ENCODE measurements at regions not wholly inside any gene's neighbourhood (a gene's known extent, or its start where the extent isn't known, plus 50 kb on each side); places are given as distances from the start of the nearest gene placed in this dataset.

DNA sequence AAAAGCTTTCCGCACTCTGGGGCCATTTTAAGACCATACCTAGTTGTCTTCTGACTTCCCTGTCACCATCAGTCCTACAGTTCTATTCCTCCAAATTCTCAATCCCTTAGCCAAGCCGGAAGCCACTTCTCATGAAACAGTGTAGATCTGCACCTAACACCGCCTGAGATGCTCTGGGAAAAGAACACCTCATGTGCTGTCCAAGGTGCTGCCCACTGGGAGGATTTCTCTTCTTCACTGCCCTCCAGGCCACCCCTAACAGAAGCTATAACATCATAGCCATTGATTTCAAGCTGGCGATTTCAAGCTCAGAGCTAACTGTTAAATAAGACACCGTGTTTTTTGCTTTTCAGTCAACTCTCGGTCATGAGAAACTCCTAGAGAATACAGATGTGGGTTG is 559.3 kb downstream of the CCDC171 start:
- no peak for DNase-seq (ENCODE audit: extremely low read depth, low read depth)
- TF ChIP-seq, protein P1, sequence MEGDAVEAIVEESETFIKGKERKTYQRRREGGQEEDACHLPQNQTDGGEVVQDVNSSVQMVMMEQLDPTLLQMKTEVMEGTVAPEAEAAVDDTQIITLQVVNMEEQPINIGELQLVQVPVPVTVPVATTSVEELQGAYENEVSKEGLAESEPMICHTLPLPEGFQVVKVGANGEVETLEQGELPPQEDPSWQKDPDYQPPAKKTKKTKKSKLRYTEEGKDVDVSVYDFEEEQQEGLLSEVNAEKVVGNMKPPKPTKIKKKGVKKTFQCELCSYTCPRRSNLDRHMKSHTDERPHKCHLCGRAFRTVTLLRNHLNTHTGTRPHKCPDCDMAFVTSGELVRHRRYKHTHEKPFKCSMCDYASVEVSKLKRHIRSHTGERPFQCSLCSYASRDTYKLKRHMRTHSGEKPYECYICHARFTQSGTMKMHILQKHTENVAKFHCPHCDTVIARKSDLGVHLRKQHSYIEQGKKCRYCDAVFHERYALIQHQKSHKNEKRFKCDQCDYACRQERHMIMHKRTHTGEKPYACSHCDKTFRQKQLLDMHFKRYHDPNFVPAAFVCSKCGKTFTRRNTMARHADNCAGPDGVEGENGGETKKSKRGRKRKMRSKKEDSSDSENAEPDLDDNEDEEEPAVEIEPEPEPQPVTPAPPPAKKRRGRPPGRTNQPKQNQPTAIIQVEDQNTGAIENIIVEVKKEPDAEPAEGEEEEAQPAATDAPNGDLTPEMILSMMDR (IDR thresholded peaks at IDR 0.05; ENCODE audit: low read depth, low read length): no peak

DNA sequence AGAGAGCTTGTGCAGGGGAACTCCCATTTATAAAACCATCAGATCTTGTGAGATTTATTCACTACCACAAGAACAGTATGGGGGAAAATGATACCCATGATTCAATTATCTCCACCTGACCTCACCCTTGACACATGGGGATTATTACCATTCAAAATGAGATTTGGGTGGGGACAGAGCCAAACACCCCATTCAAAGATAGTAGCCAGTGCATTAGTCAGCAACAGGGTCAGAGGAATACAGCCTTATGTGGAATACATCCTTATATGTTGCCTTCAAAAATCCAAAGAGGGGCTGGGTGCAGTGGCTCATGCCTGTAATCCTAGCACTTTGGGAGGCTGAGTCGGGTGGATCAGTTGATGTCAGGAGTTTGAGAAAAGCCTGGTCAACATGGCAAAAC is 563.2 kb downstream of the CCDC171 start:
- TF ChIP-seq, protein P1 (IDR thresholded peaks at IDR 0.05; ENCODE audit: low read depth, low read length): no peak
- no peak for DNase-seq (ENCODE audit: extremely low read depth, low read depth)

DNA sequence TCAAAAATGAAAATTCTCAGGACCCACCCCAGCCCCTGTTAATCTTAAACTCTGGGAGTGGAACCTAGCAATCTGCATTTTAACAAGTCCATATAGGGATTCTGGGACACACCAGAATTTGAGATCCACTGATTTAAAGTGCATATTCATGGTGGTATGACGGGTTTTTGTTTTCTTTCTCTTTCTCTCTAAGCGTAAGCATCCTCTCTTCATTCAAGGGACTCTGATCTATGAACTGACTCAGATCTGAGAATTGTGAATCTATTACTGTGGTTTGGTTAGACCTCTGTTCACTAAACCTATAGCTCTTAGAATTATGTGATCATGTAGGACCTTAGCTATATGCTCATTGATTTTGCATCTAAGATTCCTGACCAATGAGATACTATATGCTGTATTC is 565.2 kb downstream of the CCDC171 start:
- TF ChIP-seq, protein P1 (IDR thresholded peaks at IDR 0.05; ENCODE audit: low read depth, low read length): no peak
- no peak for DNase-seq (ENCODE audit: extremely low read depth, low read depth)

- DNase-seq (ENCODE audit: extremely low read depth, low read depth): no peak
- TF ChIP-seq, protein P1 (IDR thresholded peaks at IDR 0.05; ENCODE audit: low read depth, low read length): no peak
Measured at GRCh38 chr9:16119261-16120230, 566.7 kb downstream of the CCDC171 start.

GRCh38 chr9:16120231-16120641 is 567.4 kb downstream of the CCDC171 start:
- TF ChIP-seq, protein P1 (IDR thresholded peaks at IDR 0.05; ENCODE audit: low read depth, low read length): no peak
- DNase-seq (ENCODE audit: extremely low read depth, low read depth): no peak

DNA sequence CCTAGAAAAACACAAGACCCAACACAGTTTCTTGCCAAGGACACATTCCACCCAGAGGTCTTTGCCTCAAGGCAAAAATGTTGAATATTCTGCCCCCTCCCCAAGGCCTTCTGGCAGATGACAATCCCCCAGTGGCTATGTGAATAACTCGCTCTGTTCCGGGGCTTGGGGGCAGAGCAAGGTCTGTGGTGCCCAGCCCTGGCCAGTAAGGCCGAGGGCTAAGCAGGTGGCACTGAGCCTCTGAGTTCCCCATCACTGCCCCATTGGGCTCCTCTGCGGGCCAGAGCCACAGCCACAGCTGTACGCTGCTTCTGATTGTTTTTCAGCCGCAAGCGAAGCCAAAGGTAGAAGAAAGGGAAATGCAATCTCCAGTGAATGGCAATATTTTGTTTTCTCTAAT is 567.9 kb downstream of the CCDC171 start:
- TF ChIP-seq, protein P1 (IDR thresholded peaks at IDR 0.05; ENCODE audit: low read depth, low read length): no peak
- no peak for DNase-seq (ENCODE audit: extremely low read depth, low read depth)

GRCh38 chr9:16121168-16121567 is 568.3 kb downstream of the CCDC171 start:
- no peak for DNase-seq (ENCODE audit: extremely low read depth, low read depth)
- TF ChIP-seq, protein P1 (IDR thresholded peaks at IDR 0.05; ENCODE audit: low read depth, low read length): no peak
